ENCODE measurements at regions not wholly inside any gene's neighbourhood (a gene's known extent, or its start where the extent isn't known, plus 50 kb on each side); places are given as distances from the start of the nearest gene placed in this dataset.

DNA sequence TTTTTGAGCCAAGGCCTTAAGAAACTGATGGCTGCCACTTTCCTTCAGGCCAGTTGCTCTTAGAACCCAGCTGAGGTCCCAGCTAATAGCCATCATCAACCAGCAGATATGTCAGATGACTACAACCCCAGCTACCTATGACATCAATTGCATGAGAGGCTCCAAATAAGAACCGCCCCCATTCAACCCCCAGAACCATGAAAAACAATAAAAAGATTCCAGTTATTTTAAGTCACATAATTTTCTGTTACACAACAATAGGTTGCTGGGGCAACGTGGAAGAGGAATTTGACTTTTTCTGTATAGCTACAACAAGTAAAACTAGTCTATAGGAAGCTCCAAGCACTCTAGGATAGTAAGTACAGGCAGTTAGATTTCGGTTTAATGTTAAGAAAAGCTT lies 216.3 kb upstream of the MTNR1B start:
- Histone ChIP-seq H3K4me3 (no peak overlapping the region), H3F3A (replicated peaks; ENCODE audit: low read depth) (no peaks in the 10 kb centered on the region), H4K20me1 (replicated peaks; ENCODE audit: insufficient read depth) (no peaks in the 10 kb centered on the region), H3K4me1 (ENCODE audit: insufficient read depth) (peaks cover 7% of the 10 kb centered on the region; the same call in 1 of the 2 replicates), H3K79me2 (replicated peaks; ENCODE audit: insufficient read depth) (no peaks in the 10 kb centered on the region), H3K27ac (ENCODE audit: low read depth) (no peak overlapping the region), H3K36me3 (ENCODE audit: insufficient read depth) (no peaks in the 10 kb centered on the region), H3K27me3 (ENCODE audit: insufficient read depth) (no peaks in the 10 kb centered on the region), H3K9me2 (ENCODE audit: insufficient read depth) (no peaks in the 10 kb centered on the region), H3K4me2 (no peak overlapping the region), H2AFZ (no peak overlapping the region)
- ATAC-seq (no peak), DNase-seq (ENCODE audit: low spot score) (no peak)
- Mint-ChIP-seq H3K36me3 (ENCODE audit: low read depth) (no peaks in the 10 kb centered on the region), H3K4me3 (no peak overlapping the region), H3K9me3 (no peaks in the 10 kb centered on the region), H3K4me1 (peaks cover 10% of the 10 kb centered on the region; the same call in 2 of the 3 replicates), H3K27me3 (ENCODE audit: insufficient read depth, low read depth, poor library complexity) (peaks cover 12% of the 10 kb centered on the region), H3K27ac (no peak overlapping the region)
- TF ChIP-seq EZH2phosphoT487 (IDR thresholded peaks at IDR 0.05; ENCODE audit: unreplicated experiment) (no peak), ZNF331 (CRISPR knock-in tag; IDR thresholded peaks at IDR 0.05; ENCODE audit: low read depth) (no peak), NANOG (IDR thresholded peaks at IDR 0.05; ENCODE audit: borderline replicate concordance) (no peak), POLR2AphosphoS5 (IDR thresholded peaks at IDR 0.05; ENCODE audit: low read depth) (no peak), CREB1 (CRISPR knock-in tag; IDR thresholded peaks at IDR 0.05; ENCODE audit: low read depth) (no peak), ZNF114 (CRISPR knock-in tag; IDR thresholded peaks at IDR 0.05) (no peak), JUNB (IDR thresholded peaks at IDR 0.05; ENCODE audit: unreplicated experiment) (no peak), STAT1 (IDR thresholded peaks at IDR 0.05; ENCODE audit: unreplicated experiment) (no peak), EZH2 (IDR thresholded peaks at IDR 0.05; ENCODE audit: low read depth, unreplicated experiment) (no peak)
- TF ChIP-seq, protein P1, sequence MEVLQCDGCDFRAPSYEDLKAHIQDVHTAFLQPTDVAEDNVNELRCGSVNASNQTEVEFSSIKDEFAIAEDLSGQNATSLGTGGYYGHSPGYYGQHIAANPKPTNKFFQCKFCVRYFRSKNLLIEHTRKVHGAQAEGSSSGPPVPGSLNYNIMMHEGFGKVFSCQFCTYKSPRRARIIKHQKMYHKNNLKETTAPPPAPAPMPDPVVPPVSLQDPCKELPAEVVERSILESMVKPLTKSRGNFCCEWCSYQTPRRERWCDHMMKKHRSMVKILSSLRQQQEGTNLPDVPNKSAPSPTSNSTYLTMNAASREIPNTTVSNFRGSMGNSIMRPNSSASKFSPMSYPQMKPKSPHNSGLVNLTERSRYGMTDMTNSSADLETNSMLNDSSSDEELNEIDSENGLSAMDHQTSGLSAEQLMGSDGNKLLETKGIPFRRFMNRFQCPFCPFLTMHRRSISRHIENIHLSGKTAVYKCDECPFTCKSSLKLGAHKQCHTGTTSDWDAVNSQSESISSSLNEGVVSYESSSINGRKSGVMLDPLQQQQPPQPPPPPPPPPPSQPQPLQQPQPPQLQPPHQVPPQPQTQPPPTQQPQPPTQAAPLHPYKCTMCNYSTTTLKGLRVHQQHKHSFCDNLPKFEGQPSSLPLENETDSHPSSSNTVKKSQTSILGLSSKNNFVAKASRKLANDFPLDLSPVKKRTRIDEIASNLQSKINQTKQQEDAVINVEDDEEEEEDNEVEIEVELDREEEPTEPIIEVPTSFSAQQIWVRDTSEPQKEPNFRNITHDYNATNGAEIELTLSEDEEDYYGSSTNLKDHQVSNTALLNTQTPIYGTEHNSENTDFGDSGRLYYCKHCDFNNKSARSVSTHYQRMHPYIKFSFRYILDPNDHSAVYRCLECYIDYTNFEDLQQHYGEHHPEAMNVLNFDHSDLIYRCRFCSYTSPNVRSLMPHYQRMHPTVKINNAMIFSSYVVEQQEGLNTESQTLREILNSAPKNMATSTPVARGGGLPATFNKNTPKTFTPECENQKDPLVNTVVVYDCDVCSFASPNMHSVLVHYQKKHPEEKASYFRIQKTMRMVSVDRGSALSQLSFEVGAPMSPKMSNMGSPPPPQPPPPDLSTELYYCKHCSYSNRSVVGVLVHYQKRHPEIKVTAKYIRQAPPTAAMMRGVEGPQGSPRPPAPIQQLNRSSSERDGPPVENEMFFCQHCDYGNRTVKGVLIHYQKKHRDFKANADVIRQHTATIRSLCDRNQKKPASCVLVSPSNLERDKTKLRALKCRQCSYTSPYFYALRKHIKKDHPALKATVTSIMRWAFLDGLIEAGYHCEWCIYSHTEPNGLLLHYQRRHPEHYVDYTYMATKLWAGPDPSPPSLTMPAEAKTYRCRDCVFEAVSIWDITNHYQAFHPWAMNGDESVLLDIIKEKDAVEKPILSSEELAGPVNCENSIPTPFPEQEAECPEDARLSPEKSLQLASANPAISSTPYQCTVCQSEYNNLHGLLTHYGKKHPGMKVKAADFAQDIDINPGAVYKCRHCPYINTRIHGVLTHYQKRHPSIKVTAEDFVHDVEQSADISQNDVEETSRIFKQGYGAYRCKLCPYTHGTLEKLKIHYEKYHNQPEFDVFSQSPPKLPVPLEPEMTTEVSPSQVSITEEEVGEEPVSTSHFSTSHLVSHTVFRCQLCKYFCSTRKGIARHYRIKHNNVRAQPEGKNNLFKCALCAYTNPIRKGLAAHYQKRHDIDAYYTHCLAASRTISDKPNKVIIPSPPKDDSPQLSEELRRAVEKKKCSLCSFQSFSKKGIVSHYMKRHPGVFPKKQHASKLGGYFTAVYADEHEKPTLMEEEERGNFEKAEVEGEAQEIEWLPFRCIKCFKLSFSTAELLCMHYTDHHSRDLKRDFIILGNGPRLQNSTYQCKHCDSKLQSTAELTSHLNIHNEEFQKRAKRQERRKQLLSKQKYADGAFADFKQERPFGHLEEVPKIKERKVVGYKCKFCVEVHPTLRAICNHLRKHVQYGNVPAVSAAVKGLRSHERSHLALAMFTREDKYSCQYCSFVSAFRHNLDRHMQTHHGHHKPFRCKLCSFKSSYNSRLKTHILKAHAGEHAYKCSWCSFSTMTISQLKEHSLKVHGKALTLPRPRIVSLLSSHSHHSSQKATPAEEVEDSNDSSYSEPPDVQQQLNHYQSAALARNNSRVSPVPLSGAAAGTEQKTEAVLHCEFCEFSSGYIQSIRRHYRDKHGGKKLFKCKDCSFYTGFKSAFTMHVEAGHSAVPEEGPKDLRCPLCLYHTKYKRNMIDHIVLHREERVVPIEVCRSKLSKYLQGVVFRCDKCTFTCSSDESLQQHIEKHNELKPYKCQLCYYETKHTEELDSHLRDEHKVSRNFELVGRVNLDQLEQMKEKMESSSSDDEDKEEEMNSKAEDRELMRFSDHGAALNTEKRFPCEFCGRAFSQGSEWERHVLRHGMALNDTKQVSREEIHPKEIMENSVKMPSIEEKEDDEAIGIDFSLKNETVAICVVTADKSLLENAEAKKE (CRISPR knock-in tag; IDR thresholded peaks at IDR 0.05) = no peak
- TF ChIP-seq, protein P2, sequence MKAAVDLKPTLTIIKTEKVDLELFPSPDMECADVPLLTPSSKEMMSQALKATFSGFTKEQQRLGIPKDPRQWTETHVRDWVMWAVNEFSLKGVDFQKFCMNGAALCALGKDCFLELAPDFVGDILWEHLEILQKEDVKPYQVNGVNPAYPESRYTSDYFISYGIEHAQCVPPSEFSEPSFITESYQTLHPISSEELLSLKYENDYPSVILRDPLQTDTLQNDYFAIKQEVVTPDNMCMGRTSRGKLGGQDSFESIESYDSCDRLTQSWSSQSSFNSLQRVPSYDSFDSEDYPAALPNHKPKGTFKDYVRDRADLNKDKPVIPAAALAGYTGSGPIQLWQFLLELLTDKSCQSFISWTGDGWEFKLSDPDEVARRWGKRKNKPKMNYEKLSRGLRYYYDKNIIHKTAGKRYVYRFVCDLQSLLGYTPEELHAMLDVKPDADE (IDR thresholded peaks at IDR 0.05) = no peak
- TF ChIP-seq, protein P3, sequence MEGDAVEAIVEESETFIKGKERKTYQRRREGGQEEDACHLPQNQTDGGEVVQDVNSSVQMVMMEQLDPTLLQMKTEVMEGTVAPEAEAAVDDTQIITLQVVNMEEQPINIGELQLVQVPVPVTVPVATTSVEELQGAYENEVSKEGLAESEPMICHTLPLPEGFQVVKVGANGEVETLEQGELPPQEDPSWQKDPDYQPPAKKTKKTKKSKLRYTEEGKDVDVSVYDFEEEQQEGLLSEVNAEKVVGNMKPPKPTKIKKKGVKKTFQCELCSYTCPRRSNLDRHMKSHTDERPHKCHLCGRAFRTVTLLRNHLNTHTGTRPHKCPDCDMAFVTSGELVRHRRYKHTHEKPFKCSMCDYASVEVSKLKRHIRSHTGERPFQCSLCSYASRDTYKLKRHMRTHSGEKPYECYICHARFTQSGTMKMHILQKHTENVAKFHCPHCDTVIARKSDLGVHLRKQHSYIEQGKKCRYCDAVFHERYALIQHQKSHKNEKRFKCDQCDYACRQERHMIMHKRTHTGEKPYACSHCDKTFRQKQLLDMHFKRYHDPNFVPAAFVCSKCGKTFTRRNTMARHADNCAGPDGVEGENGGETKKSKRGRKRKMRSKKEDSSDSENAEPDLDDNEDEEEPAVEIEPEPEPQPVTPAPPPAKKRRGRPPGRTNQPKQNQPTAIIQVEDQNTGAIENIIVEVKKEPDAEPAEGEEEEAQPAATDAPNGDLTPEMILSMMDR (conservative IDR thresholded peaks at IDR 0.05; ENCODE audit: low read depth in 2 of 2) = no peak
- TF ChIP-seq, protein P4, sequence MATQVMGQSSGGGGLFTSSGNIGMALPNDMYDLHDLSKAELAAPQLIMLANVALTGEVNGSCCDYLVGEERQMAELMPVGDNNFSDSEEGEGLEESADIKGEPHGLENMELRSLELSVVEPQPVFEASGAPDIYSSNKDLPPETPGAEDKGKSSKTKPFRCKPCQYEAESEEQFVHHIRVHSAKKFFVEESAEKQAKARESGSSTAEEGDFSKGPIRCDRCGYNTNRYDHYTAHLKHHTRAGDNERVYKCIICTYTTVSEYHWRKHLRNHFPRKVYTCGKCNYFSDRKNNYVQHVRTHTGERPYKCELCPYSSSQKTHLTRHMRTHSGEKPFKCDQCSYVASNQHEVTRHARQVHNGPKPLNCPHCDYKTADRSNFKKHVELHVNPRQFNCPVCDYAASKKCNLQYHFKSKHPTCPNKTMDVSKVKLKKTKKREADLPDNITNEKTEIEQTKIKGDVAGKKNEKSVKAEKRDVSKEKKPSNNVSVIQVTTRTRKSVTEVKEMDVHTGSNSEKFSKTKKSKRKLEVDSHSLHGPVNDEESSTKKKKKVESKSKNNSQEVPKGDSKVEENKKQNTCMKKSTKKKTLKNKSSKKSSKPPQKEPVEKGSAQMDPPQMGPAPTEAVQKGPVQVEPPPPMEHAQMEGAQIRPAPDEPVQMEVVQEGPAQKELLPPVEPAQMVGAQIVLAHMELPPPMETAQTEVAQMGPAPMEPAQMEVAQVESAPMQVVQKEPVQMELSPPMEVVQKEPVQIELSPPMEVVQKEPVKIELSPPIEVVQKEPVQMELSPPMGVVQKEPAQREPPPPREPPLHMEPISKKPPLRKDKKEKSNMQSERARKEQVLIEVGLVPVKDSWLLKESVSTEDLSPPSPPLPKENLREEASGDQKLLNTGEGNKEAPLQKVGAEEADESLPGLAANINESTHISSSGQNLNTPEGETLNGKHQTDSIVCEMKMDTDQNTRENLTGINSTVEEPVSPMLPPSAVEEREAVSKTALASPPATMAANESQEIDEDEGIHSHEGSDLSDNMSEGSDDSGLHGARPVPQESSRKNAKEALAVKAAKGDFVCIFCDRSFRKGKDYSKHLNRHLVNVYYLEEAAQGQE (IDR thresholded peaks at IDR 0.05; ENCODE audit: unreplicated experiment) = no peak

Measured in GM23338 (cell line).